Stimulated activated naive B cell treated with anti-CD40 and anti-IgM and Interleukin-4, amounts not matched to agents 10 μg/mL and 1 μg/mL and 100 μg/mL, for 72 hours (primary cell): ENCODE measurements at regions not wholly inside any gene's neighbourhood (a gene's known extent, or its start where the extent isn't known, plus 50 kb on each side); places are given as distances from the start of the nearest gene placed in this dataset.
"Not testable (repeated sequence)": the region's sequence is repeated elsewhere in the genome, so short reads cannot be mapped to it uniquely, and the experiment has no call there.

Experiments
- ATAC-seq, 2 donors: fragments of 150-1000 bp; cut with Tn5 transposase; replicated peaks; 2 replicates each; pipeline ENCODE4 v1.10.0; 2021; ENCODE audit warnings: moderate library complexity in 1 of 2
- DNase-seq: peaks from one replicate; pipeline ENCODE4 v3.0.0; 2021
- H3K27ac Mint-ChIP-seq: one replicate; pipeline ENCODE4 v1.8.0; 2022; ENCODE audit warnings: mild to moderate bottlenecking, mixed read lengths
- H3K27me3 Mint-ChIP-seq, 2 donors: one replicate each; pipeline ENCODE4 v1.8.0; 2022; ENCODE audit warnings: mixed read lengths in 2 of 2
- H3K36me3 Mint-ChIP-seq, 2 donors: one replicate each; pipeline ENCODE4 v1.8.0; 2022; ENCODE audit warnings: mixed read lengths in 2 of 2, mild to moderate bottlenecking in 1 of 2
- H3K4me1 Mint-ChIP-seq, 2 donors: one replicate each; pipeline ENCODE4 v1.8.0; 2022; ENCODE audit warnings: mixed read lengths in 2 of 2, mild to moderate bottlenecking in 1 of 2
- H3K4me3 Mint-ChIP-seq, 2 donors: one replicate each; pipeline ENCODE4 v1.8.0; 2022; ENCODE audit warnings: mild to moderate bottlenecking in 2 of 2, mixed read lengths in 2 of 2, moderate library complexity in 1 of 2
- H3K9me3 Mint-ChIP-seq, 2 donors: one replicate each; pipeline ENCODE4 v1.8.0; 2022; ENCODE audit warnings: mixed read lengths in 2 of 2, mild to moderate bottlenecking in 1 of 2

GRCh38 chr2:87667027-87667426, 80.9 kb upstream of the PLGLB2 start:
- H3K27me3 Mint-ChIP-seq, H3K36me3 Mint-ChIP-seq, ATAC-seq, DNase-seq, H3K27ac Mint-ChIP-seq, H3K4me1 Mint-ChIP-seq, H3K9me3 Mint-ChIP-seq, H3K4me3 Mint-ChIP-seq: not testable (repeated sequence)

- H3K4me3 Mint-ChIP-seq, H3K36me3 Mint-ChIP-seq, DNase-seq, H3K4me1 Mint-ChIP-seq, ATAC-seq, H3K27ac Mint-ChIP-seq, H3K9me3 Mint-ChIP-seq, H3K27me3 Mint-ChIP-seq: not testable (repeated sequence)
Measured at GRCh38 chr2:87668361-87668760, 79.5 kb upstream of the PLGLB2 start.

GRCh38 chr2:87669633-87670231, 78.2 kb upstream of the PLGLB2 start:
- ATAC-seq, H3K9me3 Mint-ChIP-seq, H3K36me3 Mint-ChIP-seq, H3K27ac Mint-ChIP-seq, H3K4me1 Mint-ChIP-seq, H3K4me3 Mint-ChIP-seq, H3K27me3 Mint-ChIP-seq, DNase-seq: not testable (repeated sequence)

- H3K4me3 Mint-ChIP-seq, DNase-seq, H3K27ac Mint-ChIP-seq, H3K4me1 Mint-ChIP-seq, H3K36me3 Mint-ChIP-seq, ATAC-seq, H3K27me3 Mint-ChIP-seq, H3K9me3 Mint-ChIP-seq: not testable (repeated sequence)
Measured at GRCh38 chr2:87672404-87672803, 75.5 kb upstream of the PLGLB2 start.

DNA sequence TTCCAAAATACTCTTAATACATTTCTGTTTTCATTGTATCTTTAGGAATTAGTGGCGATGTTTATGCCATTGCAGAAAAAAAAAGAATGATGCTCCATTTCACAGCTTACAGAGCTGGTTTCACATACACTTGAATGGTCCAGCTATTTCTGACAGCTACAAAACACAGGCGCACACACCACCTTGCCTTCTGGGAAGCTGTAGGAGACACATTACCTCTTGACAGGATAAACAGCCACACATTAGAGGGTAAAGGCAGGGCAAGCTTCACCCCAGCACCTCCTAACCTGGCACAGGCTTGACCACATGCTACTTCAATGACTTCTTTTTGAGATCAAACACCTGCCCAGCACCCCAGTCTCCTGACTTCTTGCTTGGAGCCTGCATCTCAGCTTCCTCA, 73.2 kb upstream of the PLGLB2 start:
- not testable (repeated sequence) for ATAC-seq, H3K9me3 Mint-ChIP-seq, H3K4me3 Mint-ChIP-seq, H3K27me3 Mint-ChIP-seq, DNase-seq, H3K4me1 Mint-ChIP-seq, H3K36me3 Mint-ChIP-seq, H3K27ac Mint-ChIP-seq

GRCh38 chr2:87675487-87675886, 72.4 kb upstream of the PLGLB2 start:
- H3K27me3 Mint-ChIP-seq, H3K27ac Mint-ChIP-seq, H3K4me3 Mint-ChIP-seq, DNase-seq, ATAC-seq, H3K4me1 Mint-ChIP-seq, H3K9me3 Mint-ChIP-seq, H3K36me3 Mint-ChIP-seq: not testable (repeated sequence)

GRCh38 chr2:87677421-87677923, 70.4 kb upstream of the PLGLB2 start:
- H3K4me3 Mint-ChIP-seq, H3K27ac Mint-ChIP-seq, H3K27me3 Mint-ChIP-seq, H3K4me1 Mint-ChIP-seq, H3K36me3 Mint-ChIP-seq, DNase-seq, ATAC-seq, H3K9me3 Mint-ChIP-seq: not testable (repeated sequence)

DNA sequence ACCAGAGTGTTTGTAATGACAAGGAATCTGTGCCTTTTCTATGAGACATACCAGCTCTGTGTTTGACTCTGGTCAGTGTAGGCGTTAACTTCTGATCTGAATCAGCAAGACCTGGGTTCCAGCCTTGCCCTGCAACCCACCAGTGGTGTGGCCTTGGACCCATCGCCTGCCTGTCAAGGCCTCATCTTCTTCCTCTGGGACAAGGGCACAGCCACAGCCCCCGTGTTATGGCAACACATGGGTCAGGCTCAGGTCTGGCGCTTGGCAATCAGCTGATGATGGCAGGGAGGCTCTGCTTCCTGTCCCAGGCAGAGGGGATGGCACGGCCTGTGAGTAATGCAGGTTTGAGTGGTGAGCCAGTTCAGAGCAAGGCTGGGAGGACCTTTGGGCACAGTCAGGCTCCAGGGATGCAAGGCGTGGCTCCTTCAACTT, 69.1 kb upstream of the PLGLB2 start:
- not testable (repeated sequence) for H3K27ac Mint-ChIP-seq, H3K4me3 Mint-ChIP-seq, H3K4me1 Mint-ChIP-seq, H3K9me3 Mint-ChIP-seq, H3K27me3 Mint-ChIP-seq, H3K36me3 Mint-ChIP-seq, DNase-seq
- ATAC-seq = peak; percentile 68 to 72

- not testable (repeated sequence) for H3K4me3 Mint-ChIP-seq, H3K27me3 Mint-ChIP-seq, H3K4me1 Mint-ChIP-seq, H3K27ac Mint-ChIP-seq, H3K36me3 Mint-ChIP-seq, ATAC-seq, H3K9me3 Mint-ChIP-seq, DNase-seq
Measured at GRCh38 chr2:87679950-87680349, 67.9 kb upstream of the PLGLB2 start.

DNA sequence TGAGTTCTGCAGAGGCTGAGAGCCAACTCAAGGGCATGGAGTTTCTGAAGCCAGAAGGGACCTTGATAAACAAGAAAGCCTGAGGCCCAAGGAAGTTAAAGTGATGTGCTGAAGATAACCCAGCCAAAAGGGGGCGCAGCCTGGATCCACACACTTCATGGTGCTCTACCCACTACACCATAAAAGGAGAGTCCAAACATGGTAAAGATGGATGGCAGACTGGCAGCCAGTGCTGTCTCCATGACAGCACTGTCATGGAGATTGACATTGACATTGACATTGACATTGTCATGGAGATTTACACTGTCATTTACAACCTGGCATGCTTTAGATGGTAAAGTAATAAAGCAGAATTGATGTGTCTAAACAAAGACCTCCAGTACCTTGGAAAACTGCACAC, 67.2 kb upstream of the PLGLB2 start:
- H3K27ac Mint-ChIP-seq, ATAC-seq, DNase-seq, H3K9me3 Mint-ChIP-seq, H3K4me3 Mint-ChIP-seq, H3K36me3 Mint-ChIP-seq, H3K27me3 Mint-ChIP-seq, H3K4me1 Mint-ChIP-seq: not testable (repeated sequence)

GRCh38 chr2:87683451-87683850, 64.4 kb upstream of the PLGLB2 start:
- not testable (repeated sequence) for DNase-seq, H3K36me3 Mint-ChIP-seq, H3K4me3 Mint-ChIP-seq, ATAC-seq, H3K9me3 Mint-ChIP-seq, H3K27me3 Mint-ChIP-seq, H3K27ac Mint-ChIP-seq
- peaks cover 3 to 12% of the 10 kb centered on the region in 2 donors for H3K4me1 Mint-ChIP-seq

- peaks cover 2 to 12% of the 10 kb centered on the region in 2 donors for H3K4me1 Mint-ChIP-seq
- not testable (repeated sequence) for ATAC-seq, DNase-seq, H3K27me3 Mint-ChIP-seq, H3K9me3 Mint-ChIP-seq, H3K27ac Mint-ChIP-seq, H3K36me3 Mint-ChIP-seq, H3K4me3 Mint-ChIP-seq
Measured at GRCh38 chr2:87683961-87684360, 63.9 kb upstream of the PLGLB2 start.

GRCh38 chr2:87685558-87685957, 62.3 kb upstream of the PLGLB2 start:
- peaks cover 2 to 12% of the 10 kb centered on the region in 2 donors for H3K4me1 Mint-ChIP-seq
- H3K27ac Mint-ChIP-seq, DNase-seq, H3K4me3 Mint-ChIP-seq, H3K9me3 Mint-ChIP-seq, ATAC-seq, H3K36me3 Mint-ChIP-seq, H3K27me3 Mint-ChIP-seq: not testable (repeated sequence)

GRCh38 chr2:87686873-87687549, 60.9 kb upstream of the PLGLB2 start:
- H3K4me1 Mint-ChIP-seq = peaks cover 2 to 12% of the 10 kb centered on the region in 2 donors
- not testable (repeated sequence) for H3K9me3 Mint-ChIP-seq, DNase-seq, H3K27ac Mint-ChIP-seq, H3K27me3 Mint-ChIP-seq, H3K36me3 Mint-ChIP-seq, H3K4me3 Mint-ChIP-seq
- peak in 1 of 2 donors; percentile 33 for ATAC-seq

GRCh38 chr2:87687550-87688270, 60.2 kb upstream of the PLGLB2 start:
- not testable (repeated sequence) for ATAC-seq, H3K4me3 Mint-ChIP-seq, H3K27ac Mint-ChIP-seq, H3K27me3 Mint-ChIP-seq, H3K4me1 Mint-ChIP-seq, H3K36me3 Mint-ChIP-seq, DNase-seq, H3K9me3 Mint-ChIP-seq
